Retinal pigment epithelial cell (primary cell): ENCODE measurements at regions not wholly inside any gene's neighbourhood (a gene's known extent, or its start where the extent isn't known, plus 50 kb on each side); places are given as distances from the start of the nearest gene placed in this dataset.

Source experiments
- DNase-seq: peaks from one replicate; pipeline ENCODE4 v3.0.0-alpha.2; 2010; ENCODE audit warnings: low read depth
- H3K4me3 ChIP-seq: 2 replicates; pipeline ENCODE4 v1.5.1; 2011; ENCODE audit warnings: mild to moderate bottlenecking, low read length, control low read depth, moderate library complexity
- CTCF ChIP-seq: conservative IDR thresholded peaks from 2 replicates; pipeline ENCODE4 v1.5.1; 2011; ENCODE audit warnings: low read depth, low read length, control low read depth, inconsistent platforms

DNA sequence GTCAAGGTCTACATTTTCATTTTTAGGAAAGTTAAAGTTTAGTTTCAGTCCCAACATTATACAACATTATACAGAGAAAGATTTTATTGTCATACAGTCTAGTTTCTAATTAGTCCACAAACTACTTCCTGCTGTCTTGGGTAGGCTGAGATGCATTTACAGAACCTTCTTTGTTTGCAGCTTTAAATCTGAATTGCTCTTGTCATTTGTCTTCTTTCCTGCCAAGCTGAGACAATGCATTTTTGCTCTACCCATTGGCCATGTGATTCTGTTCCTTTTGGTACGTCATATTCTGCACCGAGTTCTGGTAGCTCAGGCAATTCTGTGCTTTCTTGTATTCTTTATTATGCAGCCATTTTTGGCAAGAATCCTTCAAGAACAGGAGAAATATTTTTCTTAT, 228.5 kb downstream of the ATP23 start:
- TF ChIP-seq CTCF = no peak
- DNase-seq = no peak
- no peak overlapping the region for H3K4me3 ChIP-seq

DNA sequence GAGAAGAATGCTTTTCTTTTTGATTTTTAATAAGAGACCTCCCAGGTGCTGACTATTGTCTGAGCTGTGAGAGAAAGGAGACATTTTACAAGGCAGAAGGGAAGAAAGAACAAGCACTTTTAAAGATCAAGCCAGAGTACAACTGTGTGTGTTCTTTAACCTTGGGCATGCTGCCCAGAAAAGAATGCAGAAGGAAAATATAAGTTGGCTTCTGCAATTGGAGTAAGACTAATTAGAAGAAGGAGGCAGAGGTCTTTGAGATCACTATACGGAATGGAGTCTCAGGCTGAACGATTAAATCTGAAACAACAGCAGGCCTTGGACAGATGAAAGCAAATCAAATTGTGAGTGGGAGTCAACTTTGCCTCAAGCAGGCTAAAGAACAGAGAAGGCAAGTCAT, 230.5 kb downstream of the ATP23 start:
- no peak overlapping the region for H3K4me3 ChIP-seq
- TF ChIP-seq CTCF = no peak
- peak; percentile 71 for DNase-seq

DNA sequence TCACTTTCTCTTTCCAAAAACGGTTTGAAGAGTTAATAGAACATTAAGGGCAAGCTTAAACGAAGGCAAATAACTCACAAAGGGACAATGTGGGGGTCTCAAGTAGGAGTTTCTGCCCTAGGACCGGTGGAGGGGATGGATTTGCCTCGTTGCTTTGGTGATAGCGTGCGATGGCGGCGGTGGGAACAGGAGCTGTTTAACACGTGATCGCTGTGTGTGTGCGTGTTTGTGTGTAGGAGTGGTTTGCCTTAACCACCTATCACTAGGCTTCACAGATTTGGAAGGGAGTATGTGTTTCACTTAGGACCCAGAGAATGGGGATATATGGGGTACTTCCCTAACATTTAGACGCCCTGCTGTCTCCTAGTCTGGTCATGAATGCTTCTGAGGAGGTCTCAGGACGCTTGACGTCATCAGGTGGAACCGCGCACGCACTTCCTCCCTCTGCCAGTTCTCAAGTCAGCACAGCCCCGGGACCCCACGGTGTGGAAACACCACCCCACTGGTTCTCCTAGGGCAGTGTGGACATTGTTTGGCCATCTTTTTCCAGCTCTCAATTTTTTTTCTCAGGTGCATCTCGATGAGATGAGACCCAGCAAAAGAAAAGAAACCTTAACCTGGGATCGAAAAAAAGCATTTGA, 231.2 kb downstream of the ATP23 start:
- no peak overlapping the region for H3K4me3 ChIP-seq
- no peak for TF ChIP-seq CTCF
- DNase-seq = no peak

- H3K4me3 ChIP-seq = no peak overlapping the region
- DNase-seq = no peak
- no peak for TF ChIP-seq CTCF
Observed at GRCh38 chr12:58174316-58174715, 232.9 kb downstream of the ATP23 start.

DNA sequence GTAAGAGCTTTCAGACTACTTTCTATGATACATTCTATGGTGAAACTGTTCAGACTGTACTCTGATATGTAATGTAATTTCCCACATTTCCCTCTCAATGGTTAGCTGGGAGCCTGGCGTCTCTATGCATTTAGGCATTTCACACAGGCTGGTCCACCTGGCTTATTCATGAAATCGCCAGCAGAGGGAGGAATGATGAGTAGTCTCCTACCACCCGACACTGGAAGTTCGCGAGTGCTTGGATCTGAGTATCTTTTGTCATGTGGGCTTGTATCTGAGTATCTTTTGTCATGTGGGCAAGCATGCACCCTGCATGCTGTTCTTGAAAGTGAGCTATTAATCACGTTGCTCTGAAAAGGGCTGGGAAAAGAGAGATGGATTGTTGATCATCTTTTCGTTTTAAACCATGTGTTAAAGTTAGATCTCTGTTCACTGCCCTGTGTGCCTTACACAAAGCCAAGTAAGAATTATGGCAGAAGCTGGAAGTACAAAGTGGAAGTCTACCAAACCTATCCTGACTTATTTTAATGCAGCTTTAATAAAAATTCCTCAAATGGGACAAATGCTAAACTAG, 235.0 kb downstream of the ATP23 start:
- no peak for DNase-seq
- TF ChIP-seq CTCF = peak; percentile 70
- no peak overlapping the region for H3K4me3 ChIP-seq

- no peak for DNase-seq
- no peak overlapping the region for H3K4me3 ChIP-seq
- no peak for TF ChIP-seq CTCF
Observed at GRCh38 chr12:58177366-58177765, 236.0 kb downstream of the ATP23 start.

DNA sequence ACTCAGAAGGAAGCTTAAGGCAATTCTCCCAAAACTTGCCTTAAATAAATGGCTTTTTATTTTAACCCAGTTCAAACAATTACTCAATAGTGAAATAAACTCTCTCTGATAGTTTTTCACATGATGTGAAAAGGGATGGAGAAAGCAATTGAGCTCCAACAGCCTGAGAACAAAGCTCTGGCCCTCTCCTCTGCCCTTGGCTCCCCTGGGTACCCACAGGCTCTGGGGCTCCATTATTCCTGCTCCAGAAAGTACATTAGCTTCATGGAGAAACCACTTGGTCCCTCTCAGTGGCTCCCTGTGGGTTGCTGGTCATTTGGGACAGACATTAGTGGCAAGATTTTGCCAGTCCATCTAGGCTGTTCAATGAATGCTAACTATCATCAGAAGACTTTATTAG, 242.8 kb downstream of the ATP23 start:
- no peak for TF ChIP-seq CTCF
- no peak overlapping the region for H3K4me3 ChIP-seq
- DNase-seq = no peak
